RPMI7951 (cell line): ENCODE measurements at regions not wholly inside any gene's neighbourhood (a gene's known extent, or its start where the extent isn't known, plus 50 kb on each side); places are given as distances from the start of the nearest gene placed in this dataset.

Experiments
- DNase-seq: peaks from one replicate; pipeline ENCODE4 v3.0.0-alpha.2; 2012; ENCODE audit warnings: low read depth

DNA sequence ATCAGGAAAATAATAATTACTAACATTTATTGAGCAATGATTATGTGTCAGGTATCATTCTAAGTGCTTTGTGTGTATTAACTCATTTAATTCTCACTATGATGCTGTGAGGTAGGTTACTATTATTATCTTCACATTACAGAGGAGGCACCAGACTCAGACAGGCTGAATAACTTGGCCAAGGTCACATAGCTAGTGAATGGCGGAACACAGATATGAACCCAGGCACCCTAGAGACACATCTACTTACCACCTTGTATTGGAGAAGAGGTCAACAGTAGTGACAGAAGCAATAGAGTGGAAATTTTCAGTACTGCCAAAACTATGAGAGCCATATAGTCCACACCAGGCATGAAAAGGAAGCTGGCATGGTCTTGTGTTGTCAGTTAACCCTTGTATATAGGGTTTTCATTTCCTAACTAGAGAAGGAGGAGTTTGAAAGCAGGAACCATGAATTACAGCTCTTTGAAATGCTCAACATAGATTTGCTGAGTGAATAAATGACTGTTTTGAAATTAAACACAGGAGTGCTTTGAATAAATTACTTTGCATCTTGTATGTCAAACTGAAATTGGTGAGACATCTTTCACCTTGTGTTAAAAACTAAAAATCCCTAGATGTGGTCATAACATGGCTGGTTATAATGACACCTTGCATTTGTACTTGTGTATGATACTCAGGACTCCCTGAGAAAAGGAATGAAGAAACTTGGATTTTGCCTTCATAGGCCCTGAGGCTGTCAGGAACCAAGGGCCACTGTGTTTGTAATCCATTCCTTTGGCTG lies 71.8 kb downstream of the RTL9 start:
- no peak for DNase-seq

DNA sequence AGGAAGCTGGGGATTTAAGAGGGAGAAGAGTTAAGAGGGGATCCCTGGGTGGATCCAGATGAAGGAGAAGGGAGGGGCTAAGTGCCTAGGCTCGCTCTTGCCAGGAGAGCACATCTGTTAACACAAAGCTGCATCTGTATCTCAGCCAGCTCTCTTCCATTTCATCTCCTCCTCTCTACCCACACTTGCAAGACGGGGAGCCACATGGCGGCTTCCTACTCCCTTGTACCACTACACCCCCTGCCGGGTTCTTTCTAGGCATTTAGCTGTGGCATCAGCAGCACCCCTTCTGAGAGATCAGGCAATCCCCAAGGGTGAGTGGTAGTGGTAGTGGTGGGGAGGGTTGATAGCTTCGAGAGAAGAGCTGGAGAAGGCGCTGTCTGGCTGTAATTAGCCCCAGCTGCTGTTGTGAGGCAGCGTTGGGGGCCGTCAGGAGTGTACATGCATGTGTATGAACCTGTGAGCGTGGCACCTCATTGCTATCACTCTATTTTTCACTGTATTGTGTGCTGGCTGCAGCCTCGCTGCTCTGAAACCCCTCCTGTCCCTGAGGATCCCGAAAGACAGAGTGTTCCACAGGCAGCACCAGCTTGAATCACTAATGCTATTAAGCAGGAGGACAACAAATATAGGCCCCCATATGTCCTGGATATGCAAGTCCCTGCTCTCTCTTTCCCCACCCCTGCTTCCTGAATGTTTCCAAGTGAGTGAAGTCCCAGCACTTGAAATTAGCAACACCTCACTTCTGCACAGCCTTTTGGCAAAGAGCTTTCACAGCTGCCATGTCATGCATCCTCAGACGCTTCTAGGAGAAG lies 73.7 kb downstream of the RTL9 start:
- no peak for DNase-seq

DNA sequence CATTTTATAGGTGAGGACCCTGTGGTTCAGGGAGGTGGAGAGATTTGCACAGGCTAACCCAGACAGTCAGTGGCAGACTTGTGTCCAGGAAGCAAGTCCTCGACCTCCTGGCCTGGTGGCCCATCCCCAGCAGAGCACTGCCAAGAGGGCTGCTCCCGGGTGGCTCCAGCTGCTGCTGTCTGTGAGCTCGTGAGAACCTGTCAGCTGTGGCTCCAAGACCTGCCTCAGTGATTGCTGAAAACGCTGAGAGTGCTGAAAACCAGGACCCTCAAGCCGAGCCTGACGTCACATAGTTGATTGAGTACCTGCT lies 74.2 kb downstream of the RTL9 start:
- no peak for DNase-seq

DNA sequence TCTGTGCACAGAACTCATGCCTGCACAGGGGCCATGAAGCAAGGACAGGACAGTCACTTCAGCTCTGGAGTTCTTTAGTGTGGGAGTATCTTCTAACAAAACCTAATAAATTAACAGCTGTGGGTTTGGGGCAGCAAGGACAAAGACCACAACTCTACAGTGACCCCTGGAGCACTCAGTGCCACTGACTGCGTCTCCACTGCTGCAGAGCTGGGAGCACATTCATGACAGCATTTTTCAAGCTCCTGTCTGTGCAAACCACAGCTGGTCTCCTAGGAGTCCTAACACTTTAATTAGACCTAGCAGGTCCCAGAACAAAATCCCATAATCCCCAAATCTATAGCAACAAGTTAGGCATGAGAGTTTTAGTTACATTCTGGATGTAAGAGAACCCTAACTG lies 76.5 kb downstream of the RTL9 start:
- no peak for DNase-seq

DNA sequence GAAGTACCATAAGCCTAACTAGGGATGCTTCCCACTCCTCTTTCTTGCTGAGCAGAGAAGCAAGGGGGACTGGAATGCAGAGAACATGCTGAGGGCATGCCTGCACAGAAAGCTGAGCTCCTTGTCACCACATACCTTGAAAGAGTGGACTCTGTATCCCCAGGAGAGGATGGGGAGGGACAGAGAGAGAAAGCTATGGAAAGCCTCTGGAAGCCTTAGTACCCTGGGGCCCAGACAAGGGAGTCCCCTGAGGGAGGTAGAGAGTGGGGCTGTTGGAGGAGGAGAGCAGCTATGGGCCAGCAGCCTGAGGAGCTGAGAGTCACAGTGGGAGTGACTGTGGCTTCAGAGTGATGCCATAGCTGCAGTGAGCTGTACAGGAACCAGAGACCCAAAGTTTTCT lies 77.9 kb downstream of the RTL9 start:
- DNase-seq: no peak

DNA sequence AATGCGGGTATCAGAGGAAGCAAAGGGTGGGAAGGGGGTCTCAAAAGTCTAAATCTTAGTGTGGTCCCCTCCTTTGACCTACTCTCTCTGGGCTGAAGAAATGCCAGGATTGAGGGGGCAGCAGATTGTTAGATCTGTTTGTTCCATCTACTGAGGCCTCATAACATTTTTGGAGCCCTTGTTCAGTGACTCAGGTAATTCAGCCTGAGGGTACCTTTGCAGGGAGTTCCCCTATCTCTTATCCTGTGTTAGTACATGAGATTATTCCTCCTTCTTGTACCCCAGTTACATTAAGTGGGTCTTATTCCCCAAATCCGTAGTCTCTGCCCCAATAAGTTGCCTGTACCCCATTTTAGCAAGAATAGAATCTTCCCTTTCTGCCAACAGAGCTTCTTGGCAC lies 79.0 kb downstream of the RTL9 start:
- DNase-seq: no peak

DNA sequence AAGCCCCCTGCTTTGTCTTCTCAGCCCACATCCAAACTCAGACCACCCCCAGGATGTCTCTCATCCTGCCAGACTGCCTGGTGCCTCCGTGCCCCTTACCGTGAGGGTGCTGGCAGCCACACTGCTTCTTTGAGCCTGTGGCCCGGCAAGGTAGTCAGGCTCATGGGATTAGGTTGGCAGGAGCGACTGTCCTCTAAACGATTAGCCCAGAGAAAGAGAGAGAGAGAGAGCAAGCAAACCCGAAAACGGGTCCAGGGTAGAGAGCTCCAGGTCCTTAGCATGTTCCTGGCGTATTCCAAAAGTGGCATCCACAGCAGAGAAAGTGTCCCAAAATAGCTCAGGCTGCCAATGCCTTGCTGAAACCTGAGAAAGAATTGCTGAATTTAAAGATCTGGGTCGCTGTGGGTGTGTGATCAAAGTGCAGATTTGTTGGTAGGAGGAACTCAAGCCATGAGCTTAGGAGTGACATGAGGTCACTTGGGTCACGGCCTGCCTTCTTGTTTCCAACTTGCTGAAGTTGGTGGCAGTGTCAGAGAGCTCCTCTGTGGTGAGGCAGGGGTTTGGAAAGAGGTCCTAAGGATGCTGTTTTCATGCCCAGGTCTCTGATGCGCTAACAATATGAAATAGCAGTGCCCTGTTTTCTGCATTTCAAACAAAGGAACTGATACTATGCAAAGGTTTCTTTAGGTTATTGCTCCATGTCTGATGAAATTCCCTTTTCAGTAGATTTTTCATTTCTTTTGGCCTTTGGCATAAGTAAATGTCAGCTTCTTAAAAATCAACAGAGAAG lies 81.6 kb downstream of the RTL9 start:
- DNase-seq: no peak

DNA sequence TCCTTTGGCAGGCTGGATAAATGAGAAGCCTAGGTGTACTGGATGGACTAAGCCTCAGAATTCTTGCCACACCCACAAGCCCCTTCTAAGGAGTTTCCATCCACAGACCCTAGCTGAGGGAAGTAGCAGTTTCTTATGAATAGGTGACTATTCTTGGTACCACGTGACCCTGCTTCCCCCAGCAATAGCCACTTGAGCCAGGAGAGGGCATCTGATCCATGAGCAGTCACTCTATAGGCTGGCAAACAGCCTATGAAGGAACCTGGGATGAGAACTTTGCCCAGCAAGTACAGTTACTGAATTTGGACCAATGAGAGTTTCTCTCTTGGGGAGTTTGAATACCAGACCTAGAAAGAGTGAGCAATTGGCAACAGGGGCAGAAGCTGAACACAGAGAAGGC lies 84.0 kb downstream of the RTL9 start:
- DNase-seq: peak; percentile 56

DNA sequence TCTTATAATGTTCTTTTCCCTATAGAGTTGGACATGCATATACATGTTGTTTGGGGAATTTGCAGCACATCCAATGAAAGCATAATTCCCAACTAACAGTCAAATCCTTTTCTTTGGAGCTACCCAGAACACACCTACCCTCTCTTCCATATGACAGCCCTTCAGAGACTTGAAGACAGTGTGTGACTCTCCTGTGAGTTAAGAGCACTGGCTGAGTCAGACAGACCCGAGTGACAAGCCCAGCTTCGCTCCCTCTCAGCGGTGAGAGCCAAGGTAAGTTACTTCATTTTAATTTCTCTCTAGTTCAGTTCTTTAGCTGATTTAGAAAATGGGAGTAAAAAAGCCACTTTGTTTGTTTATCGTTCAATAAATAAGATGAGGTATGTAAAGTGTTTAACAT lies 86.3 kb downstream of the RTL9 start:
- no peak for DNase-seq

DNA sequence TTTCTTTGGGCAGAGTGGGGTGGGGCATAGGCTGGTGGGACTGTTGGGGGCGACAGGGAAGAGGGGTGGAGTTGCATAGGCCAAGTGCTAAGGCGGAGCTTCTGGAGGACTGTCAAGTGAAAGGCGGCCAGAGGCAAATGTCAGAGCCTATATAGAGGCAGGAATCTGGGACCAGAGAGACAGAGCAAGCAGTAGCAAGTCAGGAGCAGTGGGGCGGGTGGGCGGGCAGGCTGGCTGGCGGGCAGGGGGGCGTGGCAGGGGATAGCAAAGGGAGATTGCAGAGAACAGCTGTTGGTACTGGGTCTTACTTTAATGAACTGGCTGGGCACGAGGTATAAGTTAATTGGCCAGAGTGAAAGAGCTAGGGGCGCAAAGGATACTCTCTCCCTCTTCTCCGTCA lies 89.8 kb downstream of the RTL9 start:
- DNase-seq: no peak

DNA sequence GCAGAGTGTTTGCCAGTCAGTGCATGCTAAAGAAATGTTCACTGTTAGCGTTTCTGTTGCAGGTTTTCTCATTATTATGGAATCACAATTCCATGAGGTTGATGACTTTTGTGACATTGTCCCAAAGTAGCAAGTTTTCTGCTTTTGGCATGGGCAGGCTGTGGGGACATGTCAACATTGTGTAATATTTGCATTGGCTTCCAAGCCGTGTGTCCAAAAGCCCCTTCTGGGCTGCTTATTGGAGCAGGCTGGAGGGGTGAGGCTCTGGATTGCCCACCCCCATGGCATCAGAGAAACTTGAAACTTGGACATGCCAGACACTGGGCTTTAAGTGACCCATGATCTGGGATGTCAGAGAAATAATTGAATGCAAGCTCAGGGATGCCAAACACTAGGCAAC lies 90.7 kb downstream of the RTL9 start:
- no peak for DNase-seq

DNA sequence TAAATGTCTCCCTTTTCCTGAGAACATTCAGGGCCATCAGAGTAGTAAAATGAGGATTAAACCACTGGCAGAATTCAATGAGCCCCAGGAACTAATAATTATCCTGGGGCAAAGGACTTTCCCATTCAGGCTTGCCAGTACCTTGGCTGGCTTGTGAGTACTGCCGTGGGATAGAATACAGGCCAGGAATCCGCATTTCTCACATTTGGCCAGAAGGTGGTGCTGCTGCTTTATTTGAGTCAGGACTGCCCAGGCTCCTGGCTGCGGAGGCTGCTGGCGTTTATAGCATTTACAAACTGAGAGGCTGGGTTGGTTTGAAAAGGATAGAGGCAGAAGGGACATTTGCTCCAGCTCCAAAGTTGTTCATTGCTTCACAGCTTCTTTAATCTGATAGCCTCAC lies 91.4 kb downstream of the RTL9 start:
- DNase-seq: peak; percentile 56

DNA sequence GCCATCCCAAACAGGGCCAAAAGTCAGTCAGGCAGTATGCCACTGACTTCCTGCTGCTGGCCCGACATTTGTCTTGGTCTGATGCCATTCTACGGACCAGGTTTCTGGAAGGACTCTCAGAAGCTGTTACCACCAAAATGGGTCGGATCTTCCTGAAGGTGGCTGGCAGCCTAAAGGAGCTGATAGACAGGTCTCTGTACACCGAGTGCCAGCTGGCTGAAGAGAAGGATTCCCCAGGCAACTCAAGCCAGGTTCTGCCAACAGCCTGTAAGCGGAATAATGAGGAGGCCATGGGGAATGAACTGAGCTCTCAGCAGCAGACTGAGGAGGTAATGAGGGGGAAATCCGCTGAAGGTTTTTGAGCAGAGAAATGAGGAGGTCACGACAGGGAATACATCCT lies 95.7 kb downstream of the RTL9 start:
- no peak for DNase-seq

DNA sequence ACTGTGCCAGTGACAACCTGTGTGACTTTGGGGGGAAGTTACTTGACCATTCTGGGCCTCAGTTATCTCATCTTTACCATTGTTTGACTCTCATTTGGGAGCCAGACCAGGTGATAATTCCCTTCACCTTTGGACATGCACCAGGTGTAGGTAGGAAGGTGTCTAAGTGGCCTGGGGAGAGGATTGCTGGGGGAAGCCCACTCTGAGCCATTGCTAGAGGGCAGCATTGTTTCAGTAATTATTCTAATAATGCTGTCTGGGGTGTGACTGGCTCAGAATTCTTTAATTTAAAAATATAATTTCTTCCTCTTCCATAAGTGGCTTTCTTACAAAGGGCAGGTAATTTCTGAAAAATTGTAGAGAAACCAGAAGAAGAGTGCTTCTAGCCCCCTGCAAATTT lies 104.3 kb downstream of the RTL9 start:
- peak; percentile 1 for DNase-seq

DNA sequence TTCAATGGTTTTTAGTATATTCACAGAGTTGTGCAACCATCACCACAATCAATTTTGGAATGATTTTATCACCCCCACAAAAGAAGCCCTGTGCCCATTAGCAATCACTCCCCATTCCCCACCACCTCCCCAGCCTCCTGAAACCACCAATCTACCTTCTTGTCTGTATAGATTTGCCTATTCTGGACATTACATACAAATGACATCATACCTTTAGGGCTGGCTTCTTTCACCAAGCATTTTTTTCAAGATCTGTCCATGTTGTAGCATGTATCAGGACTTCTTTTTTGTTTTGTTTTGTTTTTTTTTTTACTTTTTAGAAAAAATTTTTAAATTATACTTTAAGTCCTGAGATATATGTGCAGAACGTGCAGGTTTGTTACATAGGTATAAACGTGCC lies 108.1 kb downstream of the RTL9 start:
- DNase-seq: no peak

DNA sequence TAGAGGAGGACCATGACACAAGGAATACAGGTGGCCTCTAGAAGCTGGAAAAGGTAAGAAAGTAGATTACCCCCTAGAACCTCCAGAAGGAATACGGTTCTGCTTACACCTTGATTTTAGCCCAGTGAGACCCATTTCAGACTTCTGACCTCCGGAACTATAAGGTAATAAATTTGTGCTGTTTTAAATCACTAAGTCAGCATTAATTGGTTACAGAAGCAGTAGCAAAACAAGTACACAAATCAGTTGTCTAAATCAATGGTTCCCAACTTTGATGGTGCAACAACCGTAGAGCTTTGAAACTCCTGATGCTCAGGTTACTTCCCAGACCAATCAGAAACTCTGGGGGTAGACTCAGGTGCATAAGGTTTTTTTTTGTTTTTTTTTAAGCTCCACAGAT lies 113.6 kb downstream of the RTL9 start:
- no peak for DNase-seq

DNA sequence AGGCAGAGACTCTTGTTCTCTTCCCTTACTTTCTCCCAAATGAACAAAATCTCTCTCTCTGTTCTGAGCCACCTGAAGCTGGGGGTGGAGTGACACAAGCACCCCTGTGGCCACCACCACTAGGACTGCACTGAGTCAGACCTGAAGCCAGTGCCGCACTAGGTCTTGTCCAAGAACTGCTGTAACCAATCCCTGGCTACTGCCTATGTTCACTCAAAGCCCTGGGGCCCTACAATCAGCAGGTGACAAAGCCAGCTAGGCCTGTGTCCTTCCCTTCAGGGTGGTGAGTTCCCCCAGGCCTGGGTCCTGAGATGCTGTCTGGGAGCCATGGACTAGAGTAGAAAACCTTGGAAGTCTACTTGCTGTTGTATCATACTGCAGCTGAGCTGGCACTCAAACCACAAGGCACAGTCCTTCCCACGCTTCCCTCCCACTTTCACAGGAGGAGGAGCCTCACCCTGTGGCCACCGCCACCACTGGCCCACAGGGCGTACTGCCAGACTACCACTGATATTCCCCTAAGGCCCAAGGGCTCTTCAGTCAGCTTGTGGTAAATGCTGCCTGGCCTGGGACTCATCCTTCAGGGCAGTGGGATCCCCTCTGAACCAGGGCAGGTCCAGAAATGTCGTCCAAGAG lies 119.1 kb downstream of the RTL9 start:
- DNase-seq: peak; percentile 81

DNA sequence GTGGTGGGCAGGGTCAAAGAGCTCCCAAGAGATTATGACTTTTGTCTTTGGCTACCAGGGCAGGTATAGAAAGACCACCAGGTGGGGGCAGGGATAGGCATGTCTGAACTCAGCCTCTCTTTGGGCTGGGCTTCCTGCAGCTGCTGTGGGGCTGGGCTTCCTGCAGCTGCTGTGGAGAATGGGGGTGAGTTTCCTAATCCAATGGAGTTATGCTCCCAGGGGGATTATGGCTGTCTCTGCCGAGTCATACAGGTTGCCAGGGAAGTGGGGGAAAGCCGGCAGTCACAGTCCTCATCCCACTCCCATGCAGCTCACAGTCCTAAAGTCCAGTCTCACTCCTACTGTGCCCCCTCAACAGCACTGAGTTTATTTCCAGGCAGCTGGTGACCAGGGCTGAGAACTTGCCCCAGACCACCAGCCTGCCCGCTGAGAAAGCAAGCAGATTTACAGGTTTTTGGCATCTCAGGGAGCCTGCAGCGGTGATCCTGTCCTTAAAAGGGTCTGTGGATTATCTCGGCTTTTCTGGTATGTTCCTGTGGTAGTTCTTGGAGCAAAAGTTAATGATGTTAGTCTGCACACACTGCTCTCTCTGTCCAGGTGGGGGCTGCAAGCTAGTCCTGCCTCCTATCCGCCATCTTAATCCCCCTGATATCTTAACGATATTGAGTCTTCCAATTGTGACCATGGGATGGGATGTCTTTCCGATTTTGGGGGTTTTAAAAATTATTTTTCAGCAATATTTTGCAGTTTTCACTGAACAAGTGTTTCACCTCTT lies 133.4 kb downstream of the RTL9 start:
- no peak for DNase-seq

DNA sequence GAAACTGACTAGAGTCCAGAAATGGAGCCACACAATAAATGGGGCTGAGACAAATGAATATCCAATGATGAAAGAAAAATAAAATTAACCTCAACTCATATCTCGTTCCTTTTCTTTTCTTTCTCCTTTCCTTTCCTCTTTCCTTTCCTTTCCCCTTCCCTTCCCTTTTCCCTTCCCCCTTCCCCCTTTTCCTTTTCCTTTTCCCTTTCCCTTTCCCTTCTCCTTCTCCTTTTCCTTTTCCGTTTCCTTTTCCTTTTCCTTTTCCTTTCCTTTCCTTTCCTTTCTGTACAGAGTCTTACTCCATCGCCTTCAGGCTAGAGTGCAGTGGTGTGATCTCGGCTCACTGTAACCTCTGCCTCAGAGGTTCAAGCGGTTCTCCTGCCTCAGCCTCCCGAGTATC lies 146.3 kb downstream of the RTL9 start:
- DNase-seq: no peak

DNA sequence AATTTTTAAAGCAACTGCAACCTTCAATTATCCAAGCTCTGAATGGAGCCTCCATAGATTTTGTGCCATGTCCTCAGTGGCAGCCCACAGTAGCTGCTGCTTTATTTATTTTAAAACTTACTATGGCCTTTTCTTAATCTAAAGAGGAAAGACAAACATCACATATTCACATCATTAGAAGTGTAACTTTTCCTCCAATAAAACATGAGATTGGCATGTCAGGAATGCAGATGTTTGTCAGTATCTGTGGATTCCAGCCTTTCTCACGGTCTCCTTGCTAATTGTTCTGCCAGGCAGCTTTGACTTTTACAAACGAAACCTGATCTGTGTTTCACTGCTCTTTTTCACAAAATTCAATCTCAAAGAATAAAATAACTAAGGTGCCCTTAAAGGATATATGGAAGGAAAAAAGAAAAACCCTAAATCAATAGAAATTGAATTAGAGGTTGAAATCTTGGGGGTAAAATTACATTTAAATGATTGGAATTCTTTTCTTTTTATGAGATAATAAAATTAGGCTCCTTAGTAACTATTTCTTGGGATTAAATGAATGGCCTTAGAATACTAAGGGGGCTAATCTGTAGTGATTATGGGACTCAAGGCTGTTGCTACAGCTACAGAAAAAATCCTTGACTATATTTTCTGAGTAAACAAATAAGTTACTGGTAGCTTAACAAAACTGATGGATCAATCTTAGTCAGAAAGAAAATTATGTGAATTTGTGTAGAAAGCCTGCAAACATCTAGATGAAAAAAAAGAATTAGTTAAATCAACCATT lies 151.3 kb downstream of the RTL9 start:
- peak; percentile 47 for DNase-seq

DNA sequence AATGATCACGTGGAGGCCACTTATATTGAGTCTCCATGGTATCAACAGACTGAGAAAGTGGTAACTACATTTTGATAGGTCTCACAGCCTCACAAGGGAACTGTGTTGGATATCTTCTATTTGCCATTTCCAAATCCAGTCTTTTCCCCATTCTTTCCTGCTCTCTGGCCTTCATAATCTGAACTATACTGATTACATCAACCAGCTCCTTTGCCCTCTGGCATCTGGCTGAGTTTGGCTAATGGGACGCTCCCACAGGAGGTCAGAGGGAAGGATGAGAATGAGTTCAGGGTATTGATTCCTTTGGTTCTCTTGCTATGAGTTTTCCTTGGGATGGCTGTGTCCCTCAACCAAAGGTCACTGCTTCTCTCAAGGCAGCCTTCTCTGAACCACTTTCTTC lies 152.6 kb downstream of the RTL9 start:
- DNase-seq: no peak
